GM12872 (cell line): ENCODE measurements at regions not wholly inside any gene's neighbourhood (a gene's known extent, or its start where the extent isn't known, plus 50 kb on each side); places are given as distances from the start of the nearest gene placed in this dataset.

ENCODE experiments used
- CTCF ChIP-seq: IDR thresholded peaks from 3 replicates; pipeline ENCODE4 v1.5.1; 2011; ENCODE audit warnings: low read depth, mild to moderate bottlenecking, low read length, moderate library complexity; ENCODE audit not compliant: insufficient read depth

GRCh38 chr12:45587877-45588533 is 141.5 kb upstream of the ARID2 start:
- TF ChIP-seq CTCF: 0 out of 3 replicates have a peak, but pooled peaks have one; percentile 4

- TF ChIP-seq CTCF: no peak
These were observed 138.9 kb upstream of the ARID2 start for GRCh38 chr12:45590646-45591045.

GRCh38 chr12:45591635-45592034 is 137.9 kb upstream of the ARID2 start:
- no peak for TF ChIP-seq CTCF

GRCh38 chr12:45596366-45596765 is 133.1 kb upstream of the ARID2 start:
- no peak for TF ChIP-seq CTCF

- TF ChIP-seq CTCF: no peak
These were observed 131.2 kb upstream of the ARID2 start for GRCh38 chr12:45598336-45598735.

- no peak for TF ChIP-seq CTCF
These were observed 130.7 kb upstream of the ARID2 start for GRCh38 chr12:45598761-45599160.

- no peak for TF ChIP-seq CTCF
These were observed 130.3 kb upstream of the ARID2 start for GRCh38 chr12:45599196-45599595.
